Nephron (organoid): ENCODE measurements at regions not wholly inside any gene's neighbourhood (a gene's known extent, or its start where the extent isn't known, plus 50 kb on each side); places are given as distances from the start of the nearest gene placed in this dataset.

Experiments
- H3K27ac Mint-ChIP-seq, 3 experiments: 2 replicates each; pipeline ENCODE4 v1.8.0; 2020; ENCODE audit warnings: mixed read lengths in 3 of 3, mild to moderate bottlenecking in 2 of 3, moderate library complexity in 1 of 3
- H3K27me3 Mint-ChIP-seq: 2 replicates; pipeline ENCODE4 v1.8.0; 2021; ENCODE audit warnings: low read depth, mild to moderate bottlenecking, moderate library complexity, mixed read lengths
- H3K36me3 Mint-ChIP-seq: 2 replicates; pipeline ENCODE4 v1.8.0; 2020; ENCODE audit warnings: low read depth, mixed read lengths
- H3K4me1 Mint-ChIP-seq: 2 replicates; pipeline ENCODE4 v1.8.0; 2020; ENCODE audit warnings: mixed read lengths
- H3K4me3 Mint-ChIP-seq, 3 experiments: 2 replicates each; pipeline ENCODE4 v1.8.0; 2020; ENCODE audit warnings: mild to moderate bottlenecking in 3 of 3, mixed read lengths in 3 of 3, moderate library complexity in 2 of 3
- H3K9me3 Mint-ChIP-seq: 2 replicates; pipeline ENCODE4 v1.8.0; 2020; ENCODE audit warnings: mixed read lengths
- CTCF ChIP-seq, 3 experiments: fragments of 200-600 bp; sonication (generic); IDR thresholded peaks; one replicate each; pipeline ENCODE4 v1.5.0; 2021; ENCODE audit warnings: antibody characterized with exemption in 3 of 3; ENCODE audit not compliant: unreplicated experiment in 3 of 3

GRCh38 chr13:31046711-31047279 lies 114.3 kb downstream of the TEX26 start:
- peaks cover 9% of the 10 kb centered on the region for H3K27me3 Mint-ChIP-seq
- no peaks in the 10 kb centered on the region for H3K9me3 Mint-ChIP-seq
- no peak for TF ChIP-seq CTCF (IDR thresholded peaks at IDR 0.05; ENCODE audit: unreplicated experiment in 3 of 3)
- H3K4me3 Mint-ChIP-seq = no peak overlapping the region
- H3K4me1 Mint-ChIP-seq = peaks cover 25% of the 10 kb centered on the region
- H3K27ac Mint-ChIP-seq = no peak overlapping the region
- H3K36me3 Mint-ChIP-seq = no peaks in the 10 kb centered on the region

- Mint-ChIP-seq H3K27ac (peak overlapping the region; percentile 5 to 76 (median 57)), H3K36me3 (no peaks in the 10 kb centered on the region), H3K27me3 (peaks cover 5% of the 10 kb centered on the region), H3K9me3 (no peaks in the 10 kb centered on the region), H3K4me3 (no peak overlapping the region), H3K4me1 (peaks cover 31% of the 10 kb centered on the region)
- TF ChIP-seq CTCF (IDR thresholded peaks at IDR 0.05; ENCODE audit: unreplicated experiment in 3 of 3) = no peak
Measured at GRCh38 chr13:31045286-31046081, 113.0 kb downstream of the TEX26 start.

GRCh38 chr13:31044364-31045285 lies 112.2 kb downstream of the TEX26 start:
- peak overlapping the region in 1 of 3 experiments; percentile 20 for H3K4me3 Mint-ChIP-seq
- H3K27me3 Mint-ChIP-seq = peaks cover 5% of the 10 kb centered on the region
- peaks cover 31% of the 10 kb centered on the region for H3K4me1 Mint-ChIP-seq
- TF ChIP-seq CTCF (IDR thresholded peaks at IDR 0.05; ENCODE audit: unreplicated experiment in 3 of 3) = peak; percentile 93 to 96 (median 95)
- peak overlapping the region in 2 of 3 experiments; percentile 36 to 72 for H3K27ac Mint-ChIP-seq
- H3K9me3 Mint-ChIP-seq = peaks cover under 1% of the 10 kb centered on the region
- H3K36me3 Mint-ChIP-seq = no peaks in the 10 kb centered on the region

GRCh38 chr13:31043957-31044356 lies 111.5 kb downstream of the TEX26 start:
- H3K36me3 Mint-ChIP-seq = no peaks in the 10 kb centered on the region
- H3K4me3 Mint-ChIP-seq = no peak overlapping the region
- no peak for TF ChIP-seq CTCF (IDR thresholded peaks at IDR 0.05; ENCODE audit: unreplicated experiment in 3 of 3)
- peaks cover 5% of the 10 kb centered on the region for H3K9me3 Mint-ChIP-seq
- peaks cover 11% of the 10 kb centered on the region for H3K27me3 Mint-ChIP-seq
- peaks cover 36% of the 10 kb centered on the region for H3K4me1 Mint-ChIP-seq
- peak overlapping the region in 2 of 3 experiments; percentile 36 to 72 for H3K27ac Mint-ChIP-seq

GRCh38 chr13:31042481-31043165 lies 110.2 kb downstream of the TEX26 start:
- Mint-ChIP-seq H3K4me3 (peak overlapping the region in 2 of 3 experiments; percentile 10 to 23), H3K4me1 (peaks cover 36% of the 10 kb centered on the region), H3K9me3 (peaks cover 5% of the 10 kb centered on the region)

More at GRCh38 chr13:31042481-31043165, 110.2 kb downstream of the TEX26 start:
- Mint-ChIP-seq H3K36me3 (no peaks in the 10 kb centered on the region), H3K27me3 (peaks cover 21% of the 10 kb centered on the region), H3K27ac (peak overlapping the region in 1 of 3 experiments; percentile 19)
- no peak for TF ChIP-seq CTCF (IDR thresholded peaks at IDR 0.05; ENCODE audit: unreplicated experiment in 3 of 3)
